ENCODE measurements at regions not wholly inside any gene's neighbourhood (a gene's known extent, or its start where the extent isn't known, plus 50 kb on each side); places are given as distances from the start of the nearest gene placed in this dataset.

DNA sequence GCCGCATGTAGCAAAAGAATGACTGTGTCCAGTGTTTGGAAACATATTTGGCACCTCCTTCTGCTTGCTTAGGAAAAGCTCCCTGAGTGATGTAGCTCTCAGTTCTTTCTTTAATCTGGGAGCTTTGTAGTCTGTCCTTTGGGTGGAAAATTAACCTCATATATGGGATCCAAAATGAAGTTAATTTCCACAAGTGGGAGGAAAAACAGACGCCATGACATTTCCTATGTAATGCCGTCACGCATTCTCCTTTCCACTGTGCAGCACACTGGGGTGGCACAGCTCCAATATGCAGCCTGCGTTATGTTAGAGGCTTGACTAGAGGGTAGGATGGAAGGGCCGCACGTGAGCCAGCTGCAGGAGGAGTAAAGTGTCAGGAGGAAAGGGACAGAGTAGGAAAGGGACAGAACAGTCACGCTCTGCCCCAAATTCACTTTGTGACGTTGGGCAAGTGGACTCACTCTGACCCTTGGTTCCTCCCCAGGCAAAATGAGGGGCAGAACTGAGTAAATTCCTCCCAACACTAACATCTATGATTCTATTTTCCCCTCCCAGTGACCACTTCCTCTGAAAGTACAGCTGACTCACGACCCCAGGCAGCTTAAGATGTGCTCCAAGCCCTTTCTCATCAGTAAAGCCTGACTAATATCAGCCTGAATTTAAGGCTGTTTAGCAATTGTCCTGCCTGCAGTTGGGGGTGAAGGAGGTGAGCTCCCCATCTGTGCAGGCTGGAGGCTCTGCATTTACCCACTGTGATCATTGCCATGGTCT lies 176.5 kb upstream of the PFN2 start:
- TF ChIP-seq, protein P1, sequence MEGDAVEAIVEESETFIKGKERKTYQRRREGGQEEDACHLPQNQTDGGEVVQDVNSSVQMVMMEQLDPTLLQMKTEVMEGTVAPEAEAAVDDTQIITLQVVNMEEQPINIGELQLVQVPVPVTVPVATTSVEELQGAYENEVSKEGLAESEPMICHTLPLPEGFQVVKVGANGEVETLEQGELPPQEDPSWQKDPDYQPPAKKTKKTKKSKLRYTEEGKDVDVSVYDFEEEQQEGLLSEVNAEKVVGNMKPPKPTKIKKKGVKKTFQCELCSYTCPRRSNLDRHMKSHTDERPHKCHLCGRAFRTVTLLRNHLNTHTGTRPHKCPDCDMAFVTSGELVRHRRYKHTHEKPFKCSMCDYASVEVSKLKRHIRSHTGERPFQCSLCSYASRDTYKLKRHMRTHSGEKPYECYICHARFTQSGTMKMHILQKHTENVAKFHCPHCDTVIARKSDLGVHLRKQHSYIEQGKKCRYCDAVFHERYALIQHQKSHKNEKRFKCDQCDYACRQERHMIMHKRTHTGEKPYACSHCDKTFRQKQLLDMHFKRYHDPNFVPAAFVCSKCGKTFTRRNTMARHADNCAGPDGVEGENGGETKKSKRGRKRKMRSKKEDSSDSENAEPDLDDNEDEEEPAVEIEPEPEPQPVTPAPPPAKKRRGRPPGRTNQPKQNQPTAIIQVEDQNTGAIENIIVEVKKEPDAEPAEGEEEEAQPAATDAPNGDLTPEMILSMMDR (IDR thresholded peaks at IDR 0.05), result no peak
- no peak for TF ChIP-seq ZNF263 (CRISPR knock-in tag; IDR thresholded peaks at IDR 0.05; ENCODE audit: low read depth)
- TF ChIP-seq ZNF232 (CRISPR knock-in tag; IDR thresholded peaks at IDR 0.05), result no peak
- TF ChIP-seq GTF2I (CRISPR knock-in tag; conservative IDR thresholded peaks at IDR 0.05), result no peak
- no peak for TF ChIP-seq FOXJ3 (CRISPR knock-in tag; IDR thresholded peaks at IDR 0.05; ENCODE audit: borderline replicate concordance)
- no peak for TF ChIP-seq IRF2 (CRISPR knock-in tag; IDR thresholded peaks at IDR 0.05; ENCODE audit: borderline replicate concordance, low read depth)
- no peak for TF ChIP-seq NFYB (CRISPR knock-in tag; conservative IDR thresholded peaks at IDR 0.05; ENCODE audit: low read depth)
- TF ChIP-seq SMAD3 (CRISPR knock-in tag; IDR thresholded peaks at IDR 0.05; ENCODE audit: borderline replicate concordance), result no peak
- no peak for TF ChIP-seq TEAD4 (CRISPR knock-in tag; IDR thresholded peaks at IDR 0.05)
- TF ChIP-seq, protein P2, sequence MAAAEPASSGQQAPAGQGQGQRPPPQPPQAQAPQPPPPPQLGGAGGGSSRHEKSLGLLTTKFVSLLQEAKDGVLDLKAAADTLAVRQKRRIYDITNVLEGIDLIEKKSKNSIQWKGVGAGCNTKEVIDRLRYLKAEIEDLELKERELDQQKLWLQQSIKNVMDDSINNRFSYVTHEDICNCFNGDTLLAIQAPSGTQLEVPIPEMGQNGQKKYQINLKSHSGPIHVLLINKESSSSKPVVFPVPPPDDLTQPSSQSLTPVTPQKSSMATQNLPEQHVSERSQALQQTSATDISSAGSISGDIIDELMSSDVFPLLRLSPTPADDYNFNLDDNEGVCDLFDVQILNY (CRISPR knock-in tag; IDR thresholded peaks at IDR 0.05), result no peak
- no peak for TF ChIP-seq ZNF317 (CRISPR knock-in tag; IDR thresholded peaks at IDR 0.05; ENCODE audit: borderline replicate concordance, low read depth)
- no peak for TF ChIP-seq ZNF512 (CRISPR knock-in tag; IDR thresholded peaks at IDR 0.05; ENCODE audit: borderline replicate concordance)
- TF ChIP-seq SP1 (CRISPR knock-in tag; conservative IDR thresholded peaks at IDR 0.05), result no peak
